ENCODE measurements at regions not wholly inside any gene's neighbourhood (a gene's known extent, or its start where the extent isn't known, plus 50 kb on each side); places are given as distances from the start of the nearest gene placed in this dataset.

GRCh38 chr13:67299072-67299635 is 69.0 kb upstream of the PCDH9 start:
- H3K36me3 Mint-ChIP-seq = no peaks in the 10 kb centered on the region
- POLR2A ChIA-PET = no interaction called here
- no peak overlapping the region for H3K27ac Mint-ChIP-seq
- no peak overlapping the region for H3K4me3 Mint-ChIP-seq
- H3K27me3 Mint-ChIP-seq = no peaks in the 10 kb centered on the region
- ATAC-seq (no peak), DNase-seq (no peak)
- peaks cover 0 to 20% (median 0%) of the 10 kb centered on the region in 9 donors for H3K9me3 Mint-ChIP-seq
- no peaks in the 10 kb centered on the region for H3K4me1 Mint-ChIP-seq

GRCh38 chr13:67298297-67298696 is 68.2 kb upstream of the PCDH9 start:
- ATAC-seq (no peak), DNase-seq (no peak)
- Mint-ChIP-seq H3K27ac (no peak overlapping the region), H3K36me3 (no peaks in the 10 kb centered on the region), H3K4me3 (no peak overlapping the region), H3K27me3 (no peaks in the 10 kb centered on the region), H3K4me1 (no peaks in the 10 kb centered on the region), H3K9me3 (peaks cover 0 to 20% (median 0%) of the 10 kb centered on the region in 9 donors)
- POLR2A ChIA-PET = no interaction called here

- no peaks in the 10 kb centered on the region for H3K36me3 Mint-ChIP-seq
- DNase-seq (no peak), ATAC-seq (no peak)
- POLR2A ChIA-PET = no interaction called here
- no peak overlapping the region for H3K27ac Mint-ChIP-seq
- H3K4me1 Mint-ChIP-seq = no peaks in the 10 kb centered on the region
- H3K4me3 Mint-ChIP-seq = no peak overlapping the region
- no peaks in the 10 kb centered on the region for H3K27me3 Mint-ChIP-seq
- peaks cover 0 to 13% (median 0%) of the 10 kb centered on the region in 9 donors for H3K9me3 Mint-ChIP-seq
Observed at GRCh38 chr13:67296511-67296910, 66.4 kb upstream of the PCDH9 start.

- Mint-ChIP-seq H3K9me3 (peaks cover 0 to 11% (median 0%) of the 10 kb centered on the region in 9 donors), H3K27me3 (no peaks in the 10 kb centered on the region), H3K36me3 (no peaks in the 10 kb centered on the region), H3K4me1 (no peaks in the 10 kb centered on the region), H3K4me3 (no peak overlapping the region), H3K27ac (no peak overlapping the region)
- DNase-seq (no peak), ATAC-seq (no peak)
- POLR2A ChIA-PET = no interaction called here
Observed at GRCh38 chr13:67292886-67293285, 62.8 kb upstream of the PCDH9 start.

- DNase-seq (no peak), ATAC-seq (no peak)
- Mint-ChIP-seq H3K27ac (no peak overlapping the region), H3K4me3 (no peak overlapping the region), H3K36me3 (no peaks in the 10 kb centered on the region), H3K27me3 (no peaks in the 10 kb centered on the region), H3K4me1 (no peaks in the 10 kb centered on the region), H3K9me3 (no peaks in the 10 kb centered on the region)
- POLR2A ChIA-PET = no interaction called here
Observed at GRCh38 chr13:67285611-67286010, 55.5 kb upstream of the PCDH9 start.

- H3K4me1 Mint-ChIP-seq = no peaks in the 10 kb centered on the region
- no peak overlapping the region for H3K27ac Mint-ChIP-seq
- no peak overlapping the region for H3K4me3 Mint-ChIP-seq
- DNase-seq (no peak), ATAC-seq (no peak)
- no peaks in the 10 kb centered on the region for H3K36me3 Mint-ChIP-seq
- POLR2A ChIA-PET = no interaction called here
- H3K9me3 Mint-ChIP-seq = peaks cover 0 to 2% (median 0%) of the 10 kb centered on the region in 9 donors
- peaks cover 0 to 2% (median 0%) of the 10 kb centered on the region in 5 donors for H3K27me3 Mint-ChIP-seq
Observed at GRCh38 chr13:67283637-67284036, 53.5 kb upstream of the PCDH9 start.

- Mint-ChIP-seq H3K27me3 (peaks cover 0 to 2% (median 0%) of the 10 kb centered on the region in 5 donors), H3K9me3 (peaks cover 0 to 4% (median 0%) of the 10 kb centered on the region in 9 donors), H3K36me3 (no peaks in the 10 kb centered on the region), H3K4me3 (no peak overlapping the region), H3K4me1 (no peaks in the 10 kb centered on the region), H3K27ac (no peak overlapping the region)
- POLR2A ChIA-PET = no interaction called here
- ATAC-seq (no peak), DNase-seq (no peak)
Observed at GRCh38 chr13:67281466-67281865, 51.3 kb upstream of the PCDH9 start.

Measured in naive thymus-derived CD8-positive, alpha-beta T cell (primary cell).